ENCODE measurements at regions not wholly inside any gene's neighbourhood (a gene's known extent, or its start where the extent isn't known, plus 50 kb on each side); places are given as distances from the start of the nearest gene placed in this dataset.
A peak's percentile ranks its signal among the peaks of the same experiment; 100 is the strongest.

DNA sequence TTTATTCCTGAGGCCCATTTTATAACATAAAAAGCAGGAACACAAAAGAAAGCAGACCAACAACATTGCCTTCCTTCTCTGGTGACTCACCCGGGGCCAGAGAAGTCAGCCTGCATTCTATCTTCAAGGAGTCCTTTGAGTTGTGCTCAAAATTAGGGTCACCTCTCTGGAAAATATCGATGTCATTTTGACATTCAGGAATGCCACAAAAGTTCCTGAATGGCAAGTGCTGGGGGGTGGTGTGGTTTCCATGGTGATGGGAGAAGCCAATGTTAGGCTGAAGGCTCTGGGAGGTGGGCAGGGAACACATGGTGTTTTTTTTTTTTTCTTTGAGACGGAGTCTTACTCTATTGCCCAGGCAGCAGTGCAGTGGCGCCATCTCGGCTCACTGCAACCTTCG lies 159.6 kb downstream of the HAPSTR1 start:
- DNase-seq (ENCODE audit: low read depth in 2 of 2), result no peak

DNA sequence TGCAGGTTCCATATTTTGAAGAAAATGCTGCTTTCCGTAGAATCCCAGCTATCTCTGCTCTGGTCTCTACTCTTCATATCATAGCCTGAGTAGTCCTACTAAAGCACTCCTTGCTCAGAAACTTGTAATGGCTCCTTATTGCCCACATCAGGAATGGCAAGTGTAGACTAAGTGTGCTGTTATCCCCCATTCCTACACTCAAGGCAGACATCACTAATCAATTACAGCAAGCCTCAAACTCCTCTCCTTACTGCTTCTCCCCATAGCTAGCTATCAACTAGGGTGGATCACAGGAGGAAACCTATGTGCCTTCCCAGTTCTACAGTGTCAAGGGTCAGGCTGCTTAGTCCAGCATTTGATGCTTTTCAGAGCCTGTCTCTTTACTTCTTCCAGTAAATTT lies 163.4 kb downstream of the HAPSTR1 start:
- DNase-seq (ENCODE audit: low read depth in 2 of 2), result no peak

DNA sequence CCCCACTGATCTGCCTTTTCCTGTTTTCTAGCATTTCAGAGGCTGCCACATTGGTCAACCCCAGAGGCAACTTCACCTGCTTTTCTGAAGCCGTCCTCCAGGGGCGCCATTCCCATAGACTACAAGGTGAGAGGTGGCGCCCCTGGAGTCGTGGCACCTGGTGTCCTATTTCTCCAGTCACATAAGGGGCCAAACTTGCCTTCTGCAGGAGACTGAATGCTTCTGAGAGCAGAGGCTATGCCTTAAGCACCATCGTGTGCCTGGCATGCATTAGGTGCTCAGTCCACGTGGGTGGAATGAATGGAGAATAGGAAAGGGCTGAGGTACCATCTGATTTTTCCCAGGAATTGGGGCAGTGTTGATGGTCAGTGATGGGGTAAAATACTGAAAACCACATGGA lies 164.8 kb downstream of the HAPSTR1 start:
- peak in 1 of 2 donors; percentile 15 for DNase-seq (ENCODE audit: low read depth in 2 of 2)

DNA sequence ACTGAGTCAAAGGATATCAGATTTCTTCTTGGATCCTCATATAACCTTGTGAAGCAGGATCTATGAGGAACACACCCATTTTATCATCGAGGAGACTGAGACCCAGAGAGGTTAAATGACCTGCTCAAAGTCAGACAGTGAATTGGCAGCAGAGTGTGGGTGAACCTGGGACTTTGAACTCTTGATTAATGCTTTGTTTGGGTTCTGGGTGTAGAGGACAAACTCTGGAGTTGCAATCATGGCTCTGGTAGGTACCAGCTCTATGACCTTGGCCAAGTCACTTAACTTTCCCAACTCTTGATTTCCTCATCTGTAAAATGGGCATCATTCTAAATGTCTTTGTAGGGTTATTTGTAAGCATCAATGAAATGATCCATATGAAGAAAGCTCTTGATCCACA lies 166.4 kb downstream of the HAPSTR1 start:
- DNase-seq (ENCODE audit: low read depth in 2 of 2), result no peak

DNA sequence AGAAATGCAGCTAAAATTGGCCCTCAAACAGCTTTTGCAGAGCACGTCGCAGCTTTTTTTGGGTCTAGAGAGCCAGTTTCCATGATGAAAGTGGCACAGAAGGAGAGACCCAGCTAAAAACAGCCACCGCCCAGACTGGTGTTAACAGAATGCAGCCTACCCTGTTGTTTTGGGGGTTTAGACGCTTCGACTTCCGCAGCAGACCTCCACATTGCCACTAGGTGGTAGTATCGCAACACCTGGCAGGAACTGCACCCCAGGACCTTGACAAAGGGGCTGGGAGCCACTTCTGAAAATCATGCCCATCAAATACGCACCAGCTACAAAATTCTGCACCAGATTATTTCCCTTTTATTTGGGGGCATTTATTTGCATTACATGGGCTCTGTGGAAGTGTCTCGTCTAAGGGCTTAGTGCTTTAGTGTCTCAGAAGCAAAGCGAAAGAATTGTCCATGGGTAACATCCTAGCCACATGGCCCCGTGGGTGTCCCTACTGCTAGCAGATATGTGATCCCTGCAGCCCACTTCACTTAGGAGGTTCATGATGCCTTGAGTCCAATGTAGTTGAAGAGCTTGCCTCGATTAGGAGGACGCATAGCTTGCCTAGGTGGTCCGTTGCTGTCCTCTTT lies 167.1 kb downstream of the HAPSTR1 start:
- DNase-seq (ENCODE audit: low read depth in 2 of 2), result peak; percentile 5 to 33

DNA sequence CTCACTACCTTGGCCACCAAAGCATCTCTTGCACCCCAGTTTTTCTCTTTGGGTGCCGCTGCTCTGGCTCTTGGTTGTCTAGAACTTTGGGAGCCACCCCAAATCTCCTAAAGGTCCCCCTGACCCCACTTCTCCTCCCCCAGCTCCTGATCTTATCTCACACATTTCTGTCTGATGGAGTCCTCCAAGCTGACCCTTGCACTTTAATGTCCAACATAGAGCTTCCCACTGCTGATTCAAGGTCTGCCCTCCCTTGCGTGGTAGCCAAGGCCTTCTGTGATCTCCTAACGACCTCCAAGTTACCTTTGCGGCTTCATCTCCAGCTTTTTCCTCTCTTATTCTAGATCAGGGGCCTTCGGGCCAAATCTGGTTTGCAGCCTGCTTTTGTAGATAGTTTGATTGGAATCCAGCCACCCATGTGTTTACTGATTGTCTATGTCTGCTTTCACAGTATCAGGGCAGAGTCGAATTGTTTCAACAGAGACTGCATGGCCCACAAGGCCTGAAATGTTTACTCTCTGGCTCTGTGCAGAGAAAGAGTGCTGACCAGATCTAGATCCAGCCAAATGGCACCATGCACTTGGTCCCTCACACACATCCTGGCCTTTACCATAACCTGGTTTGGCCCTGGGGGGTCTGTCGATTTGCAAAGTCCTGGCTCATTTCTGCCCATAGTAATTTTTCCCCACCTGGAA lies 168.6 kb downstream of the HAPSTR1 start:
- DNase-seq (ENCODE audit: low read depth in 2 of 2), result no peak

DNA sequence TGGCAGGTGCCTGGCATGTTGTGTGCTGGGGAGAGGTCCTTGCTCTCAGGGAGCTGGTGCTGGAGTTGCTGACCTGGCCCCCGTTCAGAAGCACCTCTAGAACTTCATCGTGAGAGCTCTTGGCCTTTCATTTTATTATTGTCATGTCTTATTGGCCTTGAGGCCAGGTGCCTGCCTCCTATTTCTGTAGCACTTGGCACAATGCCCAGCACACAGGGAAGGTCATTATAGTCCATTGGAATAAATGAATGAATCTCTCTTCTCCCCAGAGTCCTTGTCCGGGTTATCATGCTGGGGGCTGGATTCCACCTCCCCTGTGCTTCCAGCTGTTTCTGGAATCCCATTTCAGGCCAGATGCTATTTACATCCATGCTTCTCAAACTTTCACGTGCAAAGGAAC lies 169.2 kb downstream of the HAPSTR1 start:
- DNase-seq (ENCODE audit: low read depth in 2 of 2), result peak in 1 of 2 donors; percentile 18

DNA sequence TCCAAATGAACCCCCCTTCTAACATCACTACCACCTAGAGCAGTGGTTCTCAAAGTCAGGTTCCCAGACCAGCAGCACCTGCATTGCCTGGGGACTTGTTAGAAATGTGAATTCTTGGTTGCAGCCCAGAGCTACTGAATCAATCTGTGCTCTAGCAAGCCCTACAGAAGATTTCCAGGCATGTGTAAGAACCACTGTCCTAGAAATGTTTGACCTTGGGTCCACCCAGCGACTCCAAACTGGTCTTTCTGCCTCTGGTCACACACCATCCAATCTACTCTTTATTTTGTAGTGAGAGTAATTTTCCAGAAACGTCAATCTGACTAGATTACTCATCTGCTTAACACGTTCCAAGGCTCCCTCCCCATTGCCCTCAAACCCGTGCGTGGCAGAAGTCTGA lies 169.9 kb downstream of the HAPSTR1 start:
- no peak for DNase-seq (ENCODE audit: low read depth in 2 of 2)

DNA sequence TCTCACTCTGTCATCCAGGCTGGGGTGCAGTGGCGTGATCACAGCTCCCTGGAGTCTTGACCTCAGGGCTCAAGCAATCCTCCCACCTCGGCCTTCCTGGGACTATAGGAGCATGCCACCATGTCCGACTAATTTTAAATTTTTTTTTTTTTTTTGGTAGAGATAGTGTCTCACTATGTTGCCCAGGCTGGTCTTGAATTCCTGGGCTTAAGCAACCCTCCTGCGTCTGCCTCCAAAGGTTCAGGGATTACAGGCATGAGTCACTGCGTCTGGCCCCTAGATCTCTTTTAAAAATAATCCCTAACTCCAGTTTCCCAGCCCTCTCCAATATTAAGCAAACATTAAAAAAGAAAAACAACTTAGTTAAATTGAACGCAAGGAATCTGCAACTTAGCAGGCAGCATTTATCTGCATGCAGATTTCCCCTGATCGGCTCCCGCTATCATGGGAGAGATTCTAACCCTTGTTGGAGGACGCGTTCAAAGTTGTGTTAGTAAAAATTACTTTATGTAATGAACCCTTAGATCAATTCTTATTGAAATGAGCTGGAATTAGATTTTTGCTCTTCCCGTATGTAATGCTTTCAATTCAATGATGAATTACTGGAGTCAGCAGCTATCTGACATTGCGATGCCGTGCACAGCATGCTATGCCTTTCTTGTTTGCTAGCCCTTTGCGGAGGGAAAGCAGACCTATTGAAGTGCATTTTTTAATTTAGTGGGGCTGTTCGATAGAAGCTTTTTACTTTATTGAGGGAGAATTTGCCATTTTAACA lies 171.7 kb downstream of the HAPSTR1 start:
- DNase-seq (ENCODE audit: low read depth in 2 of 2), result no peak

DNA sequence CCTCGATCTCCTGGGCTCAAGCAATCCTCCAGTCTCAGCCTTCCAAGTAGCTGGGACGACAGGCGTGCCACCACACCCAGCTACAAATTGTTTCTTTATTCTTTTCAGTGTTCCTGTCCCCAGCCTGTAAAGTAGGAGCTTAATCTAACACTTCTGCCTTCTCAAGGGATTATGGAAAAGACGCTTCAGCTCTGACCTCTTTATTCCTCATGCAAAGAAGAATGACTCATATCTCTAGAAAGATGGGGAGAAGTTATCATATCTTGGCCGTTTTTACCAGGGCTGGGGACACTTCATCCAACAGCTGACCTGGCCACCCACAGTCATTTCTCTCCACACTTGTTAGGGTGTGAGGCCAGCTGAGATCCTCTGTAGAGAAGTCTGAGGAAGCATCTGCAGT lies 172.6 kb downstream of the HAPSTR1 start:
- DNase-seq (ENCODE audit: low read depth in 2 of 2), result no peak

DNA sequence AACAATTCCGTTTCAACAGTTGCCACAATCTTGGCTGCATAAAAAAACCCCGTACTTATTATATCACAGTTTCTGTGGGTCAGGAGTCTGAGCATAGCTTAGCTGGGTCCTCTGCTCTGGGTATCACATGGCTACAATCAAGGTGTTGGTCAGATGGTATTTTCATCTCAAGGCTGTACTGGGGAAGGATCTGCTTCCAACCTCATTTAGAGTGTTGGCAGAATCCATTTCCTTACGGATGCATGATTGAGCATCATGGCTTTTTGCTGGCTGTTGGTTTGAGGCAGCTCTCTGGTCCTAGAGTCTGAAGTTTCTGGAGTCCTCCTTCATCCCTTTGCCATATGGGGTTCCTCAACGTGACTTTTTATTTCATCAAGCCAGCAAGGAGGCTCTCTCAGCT lies 177.0 kb downstream of the HAPSTR1 start:
- DNase-seq (ENCODE audit: low read depth in 2 of 2), result no peak

DNA sequence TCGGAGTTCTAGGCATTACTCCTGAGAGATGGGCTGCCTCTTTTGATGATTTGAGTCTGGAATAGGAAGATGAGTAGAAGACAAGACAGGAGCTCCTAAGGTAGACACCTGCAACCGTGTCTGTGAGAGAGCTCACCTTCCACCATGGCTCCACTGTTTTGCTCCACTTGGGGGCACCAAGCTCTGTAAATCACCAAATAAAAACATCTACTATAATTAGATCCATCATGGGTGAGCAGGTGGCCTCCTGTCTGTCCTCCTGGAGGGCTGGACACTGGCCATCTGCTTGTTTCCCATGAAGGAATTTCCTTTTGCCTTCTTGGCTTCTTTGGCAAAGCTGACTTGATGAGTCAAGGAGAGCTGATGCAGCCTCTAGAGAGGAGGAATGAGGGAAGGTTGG lies 179.0 kb downstream of the HAPSTR1 start:
- no peak for DNase-seq (ENCODE audit: low read depth in 2 of 2)

DNA sequence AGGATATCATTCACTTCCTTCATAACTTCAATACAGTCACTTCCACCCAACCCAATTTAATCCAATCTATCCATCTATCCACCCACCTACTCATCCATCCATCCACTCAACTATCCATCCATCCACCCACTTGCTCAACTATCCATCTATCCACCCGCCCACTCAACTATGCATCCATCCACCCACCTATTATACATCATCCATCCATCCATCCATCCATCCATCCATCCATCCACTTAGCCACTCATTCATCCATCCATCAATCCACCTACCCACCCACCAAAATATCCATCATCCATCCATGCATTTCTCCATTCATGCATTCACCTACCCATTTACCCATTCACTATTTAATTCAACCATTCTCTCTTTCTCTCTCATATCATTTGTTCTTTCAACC lies 179.5 kb downstream of the HAPSTR1 start:
- no peak for DNase-seq (ENCODE audit: low read depth in 2 of 2)

DNA sequence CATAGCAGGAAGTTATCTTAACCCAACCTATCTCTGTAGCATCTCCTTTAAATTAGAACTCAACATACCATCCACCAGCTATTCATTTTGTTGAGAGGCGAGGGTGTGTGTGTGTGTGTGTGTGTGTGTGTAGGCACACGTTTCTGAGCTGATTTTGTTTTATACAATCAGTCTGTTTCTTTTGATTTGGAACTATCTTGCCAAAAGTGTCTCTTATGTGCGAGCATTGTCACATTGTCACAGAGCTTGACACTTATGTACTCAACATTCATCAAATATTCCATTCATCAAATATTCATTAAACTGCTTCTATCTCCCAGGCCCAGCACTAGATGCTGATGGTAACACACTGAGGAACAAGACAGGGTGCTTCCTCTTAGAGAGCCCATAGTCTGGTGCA lies 180.4 kb downstream of the HAPSTR1 start:
- DNase-seq (ENCODE audit: low read depth in 2 of 2), result no peak

DNA sequence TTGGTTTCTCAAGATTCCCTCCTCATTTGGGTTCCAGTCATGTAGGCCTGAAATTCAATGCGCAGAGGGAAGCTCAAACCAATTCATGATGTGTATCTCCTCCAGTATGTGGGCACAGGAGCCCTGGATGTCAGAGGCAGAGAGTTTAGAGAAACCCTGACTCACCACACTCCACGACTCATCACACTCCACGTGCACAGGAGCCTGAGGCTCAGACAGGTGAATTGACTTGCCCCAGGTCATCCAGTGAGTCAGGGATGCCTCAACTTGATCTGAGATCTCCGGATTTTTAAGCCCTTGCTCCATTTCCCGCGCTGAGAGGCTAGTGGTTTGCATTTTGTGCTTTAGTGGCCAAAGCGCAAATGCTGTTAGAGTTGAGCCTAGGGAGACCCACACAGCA lies 183.9 kb downstream of the HAPSTR1 start:
- DNase-seq (ENCODE audit: low read depth in 2 of 2), result no peak

DNA sequence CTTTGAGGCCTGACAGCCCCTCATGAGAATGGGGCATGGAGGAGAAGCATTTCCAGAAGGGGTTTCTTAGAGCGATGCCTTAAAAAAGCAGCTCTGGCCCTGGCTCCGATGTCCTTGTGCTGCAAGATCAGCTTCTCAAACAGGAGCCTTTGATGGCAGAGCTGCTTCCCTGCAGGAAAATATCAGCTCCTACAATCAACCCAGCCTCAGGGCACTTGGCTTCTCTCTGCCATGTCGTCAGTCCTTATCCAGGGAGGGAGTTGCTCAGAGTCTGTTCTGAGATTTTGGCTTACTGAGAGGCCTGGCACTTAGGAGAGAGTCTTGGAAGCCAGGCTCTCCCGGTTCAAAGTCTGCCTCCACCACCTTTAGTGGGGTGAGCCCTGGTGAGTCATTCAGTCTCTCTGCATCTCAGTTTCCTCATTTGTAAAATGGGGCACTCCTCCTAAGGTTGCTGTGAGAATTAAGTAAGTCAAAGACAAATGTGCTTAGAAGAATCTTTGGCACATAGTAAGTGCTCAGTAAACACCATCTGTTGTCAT lies 184.4 kb downstream of the HAPSTR1 start:
- DNase-seq (ENCODE audit: low read depth in 2 of 2), result no peak

DNA sequence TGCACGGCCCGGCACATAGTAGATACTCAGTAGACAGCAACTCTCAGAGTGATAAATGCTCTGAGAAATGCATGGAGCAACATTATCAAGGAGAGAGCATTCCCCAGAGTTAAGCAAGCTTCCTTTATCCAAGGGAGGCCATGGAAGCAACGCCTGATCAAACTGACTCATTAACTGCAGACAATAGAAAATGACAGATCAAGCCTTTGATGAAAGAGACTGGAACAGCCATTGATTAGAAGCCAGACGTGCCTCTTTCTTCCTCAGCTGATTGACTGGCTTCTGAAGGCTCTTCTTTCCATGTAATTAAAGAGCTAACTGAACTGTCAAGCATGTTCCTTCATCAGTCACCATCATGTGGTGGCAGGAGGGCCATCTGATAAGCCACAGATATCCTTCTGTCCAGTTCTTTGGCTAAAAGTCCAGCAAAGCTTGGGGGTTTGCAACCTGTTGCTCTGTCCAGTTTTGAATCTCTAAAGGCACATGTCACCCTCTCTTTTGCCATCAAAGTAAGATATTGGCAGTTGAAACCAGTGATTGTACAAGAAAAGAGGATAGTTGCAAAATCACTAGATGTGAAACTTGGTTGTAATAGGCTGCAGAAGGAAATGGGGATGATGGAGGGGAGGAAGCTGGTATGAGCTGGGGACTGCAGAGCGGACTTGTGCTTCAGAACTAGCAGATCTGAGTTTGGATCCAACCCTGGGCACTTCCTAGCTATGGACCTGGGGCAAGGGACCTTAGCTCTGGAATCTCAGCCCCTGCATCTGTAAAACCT lies 188.0 kb downstream of the HAPSTR1 start:
- DNase-seq (ENCODE audit: low read depth in 2 of 2), result no peak

DNA sequence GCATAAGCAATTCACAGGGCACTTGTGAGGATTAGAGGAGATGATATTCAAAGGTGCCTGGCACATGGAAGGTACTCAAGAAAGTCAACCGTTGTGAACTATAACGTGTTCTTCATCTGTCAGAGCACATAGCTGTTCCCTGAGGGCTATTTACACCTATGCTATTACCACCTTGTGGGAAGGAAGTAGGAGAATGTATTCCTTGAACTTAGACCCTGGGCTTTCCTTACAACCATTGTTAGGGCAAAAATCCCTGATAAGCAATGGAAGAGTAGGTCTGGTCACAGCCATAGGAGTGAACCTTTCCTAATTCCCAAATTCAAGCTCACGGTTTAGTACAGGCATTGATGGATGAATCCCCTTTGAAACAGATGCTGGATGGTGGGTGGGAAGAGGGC lies 188.6 kb downstream of the HAPSTR1 start:
- DNase-seq (ENCODE audit: low read depth in 2 of 2), result no peak

DNA sequence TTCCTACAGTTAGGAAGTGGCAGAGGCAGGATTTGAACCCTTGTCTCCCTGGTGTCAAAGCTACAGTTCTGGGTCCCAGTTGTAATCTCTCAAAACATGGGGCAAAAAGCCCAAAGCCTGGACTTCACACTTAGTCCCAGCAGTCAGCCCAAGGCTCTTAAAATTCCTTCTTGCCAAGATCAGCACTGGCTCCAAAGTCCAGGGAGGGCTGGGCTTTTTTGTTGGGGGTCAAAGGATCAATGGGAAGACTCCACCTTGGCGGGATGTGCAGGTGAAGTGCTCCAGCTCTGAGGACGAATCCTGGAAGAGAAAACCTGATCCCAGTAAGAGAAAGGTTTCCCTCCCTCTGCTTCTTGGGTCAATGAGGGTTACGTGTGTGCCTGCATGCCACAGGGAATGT lies 195.5 kb downstream of the HAPSTR1 start:
- no peak for DNase-seq (ENCODE audit: low read depth in 2 of 2)

DNA sequence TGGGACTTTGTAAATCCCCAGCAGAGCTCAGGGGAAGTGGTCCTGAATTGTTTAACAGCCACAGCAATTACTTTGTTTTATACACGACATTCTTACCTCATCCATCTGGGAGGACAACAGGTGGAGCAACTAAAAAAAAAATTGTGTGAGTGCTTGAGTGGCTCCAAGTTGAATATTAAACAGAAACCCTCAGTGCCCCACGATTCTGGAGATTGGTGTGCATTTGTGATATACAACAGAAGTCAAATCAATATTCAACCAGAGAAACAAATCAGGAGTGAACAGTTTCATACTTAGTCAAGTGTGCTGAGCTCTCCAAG lies 204.8 kb downstream of the HAPSTR1 start:
- no peak for DNase-seq (ENCODE audit: low read depth in 2 of 2)

DNA sequence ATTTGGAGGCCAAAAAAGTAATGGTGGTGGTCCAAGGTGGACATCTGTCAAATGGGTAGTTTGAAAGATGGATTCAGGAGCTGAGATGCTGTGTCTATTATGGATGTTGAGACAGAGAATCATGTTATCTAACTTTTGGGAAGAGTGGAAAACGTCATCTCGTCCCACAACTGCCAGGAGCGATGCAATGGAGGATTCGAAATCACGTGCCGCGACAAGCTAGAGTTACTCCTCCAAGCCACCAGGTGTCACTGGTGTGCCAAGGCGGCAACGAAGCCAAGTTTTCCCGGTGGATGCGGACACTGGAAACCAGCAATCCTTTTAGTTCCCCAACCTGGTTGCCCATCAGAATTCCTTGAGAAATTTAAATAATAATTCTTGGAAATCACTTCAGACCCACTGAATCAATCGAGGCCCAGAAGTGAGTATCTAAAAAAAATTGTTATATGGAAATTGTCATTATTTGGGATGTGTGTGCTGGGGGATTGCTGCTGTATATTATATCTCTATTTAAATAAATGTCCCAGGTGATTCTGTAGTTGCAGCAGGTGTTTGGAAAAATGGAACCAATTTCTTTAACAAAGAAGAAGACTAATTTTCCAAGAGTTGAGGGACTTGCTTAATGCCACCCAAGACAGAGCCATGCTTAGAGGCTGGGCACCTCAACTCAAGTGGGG lies 206.1 kb downstream of the HAPSTR1 start:
- peak; percentile 13 to 62 for DNase-seq (ENCODE audit: low read depth in 2 of 2)

Data from lung microvascular endothelial cell (primary cell).